Pancreas (tissue), 10 donors: ENCODE measurements at regions not wholly inside any gene's neighbourhood (a gene's known extent, or its start where the extent isn't known, plus 50 kb on each side); places are given as distances from the start of the nearest gene placed in this dataset.

Experiments
- ATAC-seq, 4 donors: fragments of 200-7000 bp; cut with Tn5 transposase; one replicate each; pipeline versions ENCODE4 v1.8.0 to v1.9.1; 2020; ENCODE audit warnings: mild to moderate bottlenecking in 4 of 4, moderate library complexity in 4 of 4
- DNase-seq, 6 donors: peaks; one replicate each; pipeline ENCODE4 v3.0.0-alpha.2; 2020
- FAIRE-seq: peaks from 2 replicates; lab custom pipeline; 2012; peaks lifted over from hg19 to GRCh38; lab: Jason Lieb, UNC
- H3K27ac ChIP-seq, 4 donors: fragments of 200-600 bp; sonication (generic); 1 replicate in 3 of 4; 2 replicates in 1 of 4; pipeline versions ENCODE4 v1.5.0 to v1.8.0; 2020
- H3K27me3 ChIP-seq, 4 donors: fragments of 200-600 bp; one replicate each; pipeline ENCODE4 v1.8.0; 2021
- H3K36me3 ChIP-seq, 3 donors: fragments of 200-600 bp; sonication (generic) in 1 of 3; one replicate each; pipeline versions ENCODE4 v1.5.0 to v1.8.0; 2020 to 2021
- H3K4me1 ChIP-seq, 3 donors: fragments of 200-600 bp; one replicate each; pipeline ENCODE4 v1.8.0; 2021
- H3K4me3 ChIP-seq, 4 donors: fragments of 200-600 bp; sonication (generic) in 2 of 4; one replicate each; pipeline versions ENCODE4 v1.5.0 to v1.8.0; 2020 to 2021
- H3K9me3 ChIP-seq, 4 donors: fragments of 200-600 bp; one replicate each; pipeline ENCODE4 v1.8.0; 2021
- CTCF ChIP-seq, 4 donors: fragments of 200-600 bp; sonication (generic) in 3 of 4; IDR thresholded peaks; one replicate each; pipeline versions ENCODE4 v1.5.0 to v1.8.0; 2021; ENCODE audit warnings: antibody characterized with exemption in 4 of 4
- WGBS, 2 donors: extraction: QIAGEN DNeasy Blood & Tissue Kit; methylation state at CpG; one replicate each; pipeline ENCODE4 v1.1.7; 2013; 5-methylcytosine and 5-hydroxymethylcytosine counted together
- intact Hi-C, 3 donors: fragments of 100-400 bp; cut with DNase I; formaldehyde crosslinking; loops; one replicate each; pipeline versions ENCODE4 v1.11.1 to v1.14.2; 2022
- donor health status: healthy with polysubstance abuse.
- donor health status: DM: no; HTN: no; CAD: no; lungs with moderate emphysema.
- donor health status: DM: no; HTN: no; CAD: no.
- donor health status: control.
- donor health status: control.
- donor health status: Bipolar disorder and iron deficiency.
- donor health status: DM: yes; HTN: yes; CAD: no.
- donor health status: DM: no; HTN: no; CAD: no.
- donor health status: DM: no; HTN: no; CAD: no.
- donor health status: DM: yes; HTN: yes; CAD: no.

DNA sequence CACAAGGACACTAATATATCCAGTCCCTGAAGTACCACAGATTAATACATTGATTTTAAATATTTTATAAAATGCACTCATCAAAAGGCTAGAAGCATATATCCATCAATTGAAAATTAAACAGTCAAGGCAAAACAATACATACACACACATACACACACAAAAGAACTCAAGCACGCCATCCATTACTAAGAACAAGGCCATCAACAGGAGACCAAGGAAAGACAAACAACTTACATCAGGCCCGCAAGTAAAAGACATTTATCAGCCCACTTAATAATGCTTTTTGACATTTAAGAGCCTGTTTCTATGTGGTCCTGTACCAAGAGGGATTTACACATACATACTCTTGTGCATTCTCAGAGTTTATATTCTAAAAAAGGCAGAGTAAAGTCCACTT is 50.0 kb upstream of the ZNF827 start:
- DNase-seq (no peak), ATAC-seq (no peak), FAIRE-seq (no peak)
- Histone ChIP-seq H3K4me1 (no peaks in the 10 kb centered on the region), H3K27me3 (no peaks in the 10 kb centered on the region), H3K36me3 (no peaks in the 10 kb centered on the region), H3K27ac (no peak overlapping the region), H3K9me3 (no peaks in the 10 kb centered on the region), H3K4me3 (no peak overlapping the region)
- intact Hi-C loops, result no loop called here
- 57 to 60% methylated on average over 2 of the region's 2 CpGs for WGBS, 2 donors
- TF ChIP-seq CTCF (IDR thresholded peaks at IDR 0.05), result no peak
